ENCODE measurements at regions not wholly inside any gene's neighbourhood (a gene's known extent, or its start where the extent isn't known, plus 50 kb on each side); places are given as distances from the start of the nearest gene placed in this dataset.
"Not testable (repeated sequence)": the region's sequence is repeated elsewhere in the genome, so short reads cannot be mapped to it uniquely, and the experiment has no call there.

- TF ChIP-seq CTCF (IDR thresholded peaks at IDR 0.05; ENCODE audit: low read depth, low read length, missing input control); RAD21 (IDR thresholded peaks at IDR 0.05); NR2F2 (IDR thresholded peaks at IDR 0.05); SP1 (IDR thresholded peaks at IDR 0.05); TAF1 (conservative IDR thresholded peaks at IDR 0.05); JUND (IDR thresholded peaks at IDR 0.05); FOXA1 (IDR thresholded peaks at IDR 0.05); EGR1 (IDR thresholded peaks at IDR 0.05; ENCODE audit: low read depth in 2 of 2); ZBTB33 (IDR thresholded peaks at IDR 0.05); MAX (IDR thresholded peaks at IDR 0.05); ATF3 (IDR thresholded peaks at IDR 0.05); RXRA (IDR thresholded peaks at IDR 0.05); HNF4A (conservative IDR thresholded peaks at IDR 0.05); REST (IDR thresholded peaks at IDR 0.05): not testable (repeated sequence)
Observed at GRCh38 chr1:81504820-81505219, 295.9 kb upstream of the ADGRL2 start.

Data from liver (tissue), 3 donors.